Caco-2 (cell line): ENCODE measurements at regions not wholly inside any gene's neighbourhood (a gene's known extent, or its start where the extent isn't known, plus 50 kb on each side); places are given as distances from the start of the nearest gene placed in this dataset.

ENCODE experiments used
- BruUV-seq: library from RNA; stranded (reverse); fragments of 400-500 nt; replicated peaks from 2 replicates; lab custom pipeline; 2021; lab: Mats Ljungman, UMichigan
- CTCF ChIA-PET: fragments of 300-600 bp; sonication (Branson Sonifier 250); formaldehyde crosslinking; loops from one replicate; lab custom pipeline; 2022; ENCODE audit warnings: antibody characterized with exemption; lab: Charles Lee
- POLR2A ChIA-PET: fragments of 300-600 bp; sonication (Branson Sonifier 250); formaldehyde crosslinking; loops from one replicate; lab custom pipeline; 2022; ENCODE audit warnings: antibody characterized with exemption; lab: Charles Lee
- DNase-seq, 2 experiments: peaks; one replicate each; pipeline versions ENCODE4 v3.0.0 to v3.0.0-alpha.2; 2020 to 2022
- H3K27me3 ChIP-seq: replicated peaks from 2 replicates; pipeline ENCODE4 v1.6.0; 2011; ENCODE audit warnings: low read length; ENCODE audit not compliant: control insufficient read depth, insufficient read depth
- H3K36me3 ChIP-seq: 2 replicates; pipeline ENCODE4 v1.5.1; 2011; ENCODE audit warnings: low read length; ENCODE audit not compliant: control insufficient read depth, insufficient read depth
- H3K4me1 ChIP-seq: fragments of 250-450 bp; sonication (Bioruptor Pico); 2 replicates; pipeline ENCODE4 v1.5.1; 2020; ENCODE audit warnings: mild to moderate bottlenecking
- H3K4me3 ChIP-seq: 2 replicates; pipeline ENCODE4 v1.5.1; 2011; ENCODE audit warnings: low read depth, mild to moderate bottlenecking, control low read depth, low read length
- H3K9me3 ChIP-seq: fragments of 250-450 bp; sonication (Bioruptor Pico); 2 replicates; pipeline ENCODE4 v1.5.1; 2020; ENCODE audit warnings: mild to moderate bottlenecking, moderate library complexity
- H3K27ac Mint-ChIP-seq: one replicate; pipeline ENCODE4 v1.8.0; 2022; ENCODE audit warnings: mixed read lengths; ENCODE audit not compliant: unreplicated experiment
- H3K27me3 Mint-ChIP-seq: one replicate; pipeline ENCODE4 v1.8.0; 2022; ENCODE audit warnings: mixed read lengths; ENCODE audit not compliant: insufficient read depth, unreplicated experiment
- H3K36me3 Mint-ChIP-seq: one replicate; pipeline ENCODE4 v1.8.0; 2022; ENCODE audit warnings: mild to moderate bottlenecking, mixed read lengths; ENCODE audit not compliant: insufficient read depth, unreplicated experiment
- H3K4me1 Mint-ChIP-seq: one replicate; pipeline ENCODE4 v1.8.0; 2022; ENCODE audit warnings: low read depth, mixed read lengths; ENCODE audit not compliant: unreplicated experiment
- H3K4me3 Mint-ChIP-seq: one replicate; pipeline ENCODE4 v1.8.0; 2022; ENCODE audit warnings: mild to moderate bottlenecking, moderate library complexity, mixed read lengths; ENCODE audit not compliant: unreplicated experiment
- H3K9me3 Mint-ChIP-seq: one replicate; pipeline ENCODE4 v1.8.0; 2022; ENCODE audit warnings: mixed read lengths; ENCODE audit not compliant: unreplicated experiment
- CTCF ChIP-seq, 2 experiments: fragments of 200-600 bp in 1 of 2; IDR thresholded peaks; 1 replicate in 1 of 2; 2 replicates in 1 of 2; pipeline versions ENCODE4 v1.5.1 to v1.8.0; 2011 to 2022; ENCODE audit warnings: antibody characterized with exemption in 1 of 2, control low read depth in 1 of 2, inconsistent platforms in 1 of 2, low read depth in 1 of 2, low read length in 1 of 2, mild to moderate bottlenecking in 1 of 2, moderate library complexity in 1 of 2; ENCODE audit not compliant: insufficient read depth in 1 of 2, severe bottlenecking in 1 of 2, unreplicated experiment in 1 of 2
- intact Hi-C: fragments of 100-400 bp; cut with micrococcal nuclease; formaldehyde crosslinking; loops from one replicate; pipeline ENCODE4 v1.10.0; 2022; ENCODE audit not compliant: unreplicated experiment

- CTCF ChIA-PET = no interaction called here
- H3K27me3 ChIP-seq = no peaks in the 10 kb centered on the region
Observed at GRCh38 chr4:184548316-184548647, 73.9 kb upstream of the IRF2 start.

GRCh38 chr4:184544788-184545409 lies 70.5 kb upstream of the IRF2 start:
- H3K4me1 ChIP-seq = no peaks in the 10 kb centered on the region
- Mint-ChIP-seq H3K4me3 (no peak overlapping the region), H3K27ac (no peak overlapping the region), H3K9me3 (no peaks in the 10 kb centered on the region), H3K27me3 (no peaks in the 10 kb centered on the region), H3K4me1 (no peaks in the 10 kb centered on the region), H3K36me3 (no peaks in the 10 kb centered on the region)
- no peak for TF ChIP-seq CTCF (IDR thresholded peaks at IDR 0.05; ENCODE audit: insufficient read depth in 1 of 2, low read depth in 1 of 2, low read length in 1 of 2, severe bottlenecking in 1 of 2, unreplicated experiment in 1 of 2)
- intact Hi-C loops = no loop called here
- H3K27me3 ChIP-seq = no peaks in the 10 kb centered on the region
- DNase-seq = no peak
- BruUV-seq = no TSS peak
- POLR2A ChIA-PET = no interaction called here
- CTCF ChIA-PET = no interaction called here
- no peaks in the 10 kb centered on the region for H3K9me3 ChIP-seq
- H3K36me3 ChIP-seq = no peaks in the 10 kb centered on the region
- H3K4me3 ChIP-seq = no peak overlapping the region

More at GRCh38 chr4:184548316-184548647, 73.9 kb upstream of the IRF2 start:
- no peak for DNase-seq
- H3K27ac Mint-ChIP-seq = peak overlapping the region; percentile 50
- BruUV-seq = no TSS peak
- intact Hi-C loops = no loop called here
- peak overlapping the region; percentile 77 for H3K4me3 Mint-ChIP-seq
- H3K4me1 ChIP-seq = no peaks in the 10 kb centered on the region
- H3K36me3 Mint-ChIP-seq = no peaks in the 10 kb centered on the region
- H3K4me3 ChIP-seq = peak overlapping the region; percentile 31; the same call in 1 of the 2 replicates
- no peak for TF ChIP-seq CTCF (IDR thresholded peaks at IDR 0.05; ENCODE audit: insufficient read depth in 1 of 2, low read depth in 1 of 2, low read length in 1 of 2, severe bottlenecking in 1 of 2, unreplicated experiment in 1 of 2)
- no peaks in the 10 kb centered on the region for H3K36me3 ChIP-seq
- no peaks in the 10 kb centered on the region for H3K9me3 Mint-ChIP-seq
- POLR2A ChIA-PET = no interaction called here
- H3K4me1 Mint-ChIP-seq = no peaks in the 10 kb centered on the region
- H3K27me3 Mint-ChIP-seq = peaks cover 3% of the 10 kb centered on the region
- H3K9me3 ChIP-seq = no peaks in the 10 kb centered on the region

- Mint-ChIP-seq H3K27ac (no peak overlapping the region), H3K36me3 (peaks cover 10% of the 10 kb centered on the region), H3K27me3 (no peaks in the 10 kb centered on the region), H3K4me1 (no peaks in the 10 kb centered on the region), H3K4me3 (no peak overlapping the region), H3K9me3 (no peaks in the 10 kb centered on the region)
- Histone ChIP-seq H3K4me1 (no peaks in the 10 kb centered on the region), H3K36me3 (no peaks in the 10 kb centered on the region), H3K9me3 (no peaks in the 10 kb centered on the region), H3K27me3 (no peaks in the 10 kb centered on the region), H3K4me3 (no peak overlapping the region)
- POLR2A ChIA-PET = no interaction called here
- no peak for TF ChIP-seq CTCF (IDR thresholded peaks at IDR 0.05; ENCODE audit: insufficient read depth in 1 of 2, low read depth in 1 of 2, low read length in 1 of 2, severe bottlenecking in 1 of 2, unreplicated experiment in 1 of 2)
- no TSS peak for BruUV-seq
- CTCF ChIA-PET = interaction anchor here (1.0 kb wide), 1 partner anchor 254 kb away, joined by 3 read pairs; no protein-coding TSS in a partner anchor
- DNase-seq = no peak
- intact Hi-C loops = no loop called here
Observed at GRCh38 chr4:184541907-184542306, 67.6 kb upstream of the IRF2 start.
